GM18511 (cell line): ENCODE measurements at regions not wholly inside any gene's neighbourhood (a gene's known extent, or its start where the extent isn't known, plus 50 kb on each side); places are given as distances from the start of the nearest gene placed in this dataset.
"Not testable (repeated sequence)": the region's sequence is repeated elsewhere in the genome, so short reads cannot be mapped to it uniquely, and the experiment has no call there.

Source experiments
- ATAC-seq: cut with Tn5 transposase; IDR thresholded peaks from one replicate; pipeline ENCODE4 v1.9.1; 2021; ENCODE audit warnings: mild to moderate bottlenecking, moderate library complexity; ENCODE audit not compliant: unreplicated experiment

DNA sequence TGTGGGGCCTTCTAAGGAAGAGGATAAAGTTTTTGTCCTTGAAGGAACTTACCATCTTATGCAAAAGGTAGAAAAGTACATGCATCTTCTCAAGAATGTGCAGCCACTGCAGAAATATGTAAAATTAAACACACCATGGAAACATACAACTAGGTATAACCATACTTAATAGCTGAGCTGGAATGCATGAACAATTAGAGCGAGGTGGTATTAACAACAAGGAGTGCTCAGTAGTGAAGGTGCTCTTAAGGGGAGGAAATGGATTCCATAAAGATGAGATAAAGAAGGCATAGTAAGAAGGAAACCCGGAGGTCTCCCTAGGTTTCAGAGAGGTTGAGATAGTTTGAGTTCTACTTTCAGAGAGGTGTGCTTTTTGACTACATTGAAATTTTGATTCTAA is 415.9 kb downstream of the NDFIP2 start:
- ATAC-seq, result no peak

DNA sequence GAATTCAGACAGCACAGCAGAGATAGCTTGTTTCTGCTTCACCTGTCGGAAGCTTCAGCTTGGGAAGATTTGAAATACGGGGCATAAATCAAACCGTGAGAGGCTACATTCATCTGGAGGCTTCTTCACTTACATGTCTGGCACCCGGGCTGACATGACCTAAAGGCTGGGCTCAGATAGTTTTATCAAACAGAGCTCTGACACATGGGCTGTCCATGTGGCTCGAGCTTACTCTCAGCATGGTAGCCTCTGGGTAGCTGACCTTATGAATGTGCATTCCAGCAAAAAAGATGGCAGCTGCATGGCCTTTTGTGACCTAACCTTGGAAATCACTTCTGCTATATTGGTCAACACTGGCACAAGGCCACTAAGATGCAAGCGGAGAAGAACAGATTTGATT is 414.5 kb downstream of the NDFIP2 start:
- no peak for ATAC-seq

DNA sequence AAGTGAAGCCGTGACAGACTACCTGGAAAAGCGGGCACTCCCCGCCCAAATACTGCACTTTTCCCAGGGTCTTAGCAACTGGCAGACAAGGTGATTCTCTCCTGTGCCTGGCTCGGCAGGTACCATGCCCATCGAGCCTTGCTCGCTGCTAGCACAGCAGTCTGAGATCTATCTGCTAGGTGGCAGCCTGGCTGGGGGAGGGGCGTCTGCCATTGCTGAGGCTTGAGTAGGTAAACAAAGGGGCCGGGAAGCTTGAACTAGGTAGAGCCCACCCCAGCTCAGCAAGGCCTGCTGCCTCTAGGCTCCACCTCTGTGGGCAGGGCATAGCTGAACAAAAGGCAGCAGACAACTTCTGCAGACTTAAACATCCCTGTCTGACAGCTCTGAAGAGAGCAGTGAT is 406.3 kb downstream of the NDFIP2 start:
- not testable (repeated sequence) for ATAC-seq

DNA sequence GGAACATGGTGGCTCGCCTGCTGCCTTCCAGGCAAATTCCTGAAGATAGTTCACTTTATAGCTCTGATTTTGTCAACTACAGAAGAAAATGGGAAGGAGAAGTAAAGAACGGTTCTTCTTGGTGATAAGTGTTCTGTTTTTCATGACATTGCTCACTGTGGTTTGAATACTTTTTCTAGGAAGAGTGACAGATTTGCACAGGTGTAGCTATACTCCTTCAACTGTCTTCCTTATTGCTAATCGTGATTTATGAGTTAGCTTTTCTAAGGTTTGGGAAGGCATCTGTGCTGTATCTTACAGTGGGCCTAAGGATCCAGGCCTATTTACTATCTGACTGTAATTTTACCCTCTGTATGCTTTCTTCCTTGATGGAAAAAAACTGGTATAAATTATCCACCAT is 405.6 kb downstream of the NDFIP2 start:
- ATAC-seq, result no peak

DNA sequence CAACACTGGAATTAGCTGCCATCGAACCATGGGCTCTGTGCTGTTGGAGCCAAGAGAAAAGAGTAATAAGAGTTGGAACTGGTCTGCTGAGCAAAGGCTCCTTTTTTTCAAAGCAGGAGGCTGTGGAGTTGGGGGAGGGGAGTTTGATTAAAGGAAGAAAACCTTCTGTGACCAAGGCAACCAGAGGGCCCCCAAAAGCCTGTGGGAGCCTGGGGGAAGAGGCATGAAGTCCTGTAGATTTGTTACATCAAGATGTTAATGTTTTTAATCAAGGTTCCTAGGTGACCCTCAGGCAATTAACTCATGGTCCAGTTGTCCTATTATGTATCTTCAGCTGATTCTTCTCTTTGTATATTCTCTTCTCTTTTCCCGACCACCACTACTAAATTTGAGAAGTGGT is 403.9 kb downstream of the NDFIP2 start:
- no peak for ATAC-seq

DNA sequence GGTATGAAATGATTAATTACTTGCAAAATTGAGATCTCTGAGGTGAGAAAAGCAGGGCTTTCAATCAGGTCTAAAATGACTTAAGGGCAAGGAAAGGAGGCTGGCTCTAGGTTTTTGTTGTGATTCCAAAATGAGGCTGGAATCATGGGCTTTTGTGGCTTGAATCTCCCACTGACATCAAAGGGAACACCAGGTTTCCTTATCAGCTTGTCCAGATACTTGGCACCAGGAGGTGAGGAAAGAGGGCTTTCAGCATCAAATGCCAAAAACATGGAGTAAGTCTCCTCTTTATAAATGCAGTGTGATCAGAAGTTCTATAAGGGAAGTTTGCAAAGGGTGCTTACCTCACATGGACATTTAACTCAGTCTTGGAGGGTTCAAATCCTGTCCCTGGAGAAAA is 402.3 kb downstream of the NDFIP2 start:
- ATAC-seq, result no peak

DNA sequence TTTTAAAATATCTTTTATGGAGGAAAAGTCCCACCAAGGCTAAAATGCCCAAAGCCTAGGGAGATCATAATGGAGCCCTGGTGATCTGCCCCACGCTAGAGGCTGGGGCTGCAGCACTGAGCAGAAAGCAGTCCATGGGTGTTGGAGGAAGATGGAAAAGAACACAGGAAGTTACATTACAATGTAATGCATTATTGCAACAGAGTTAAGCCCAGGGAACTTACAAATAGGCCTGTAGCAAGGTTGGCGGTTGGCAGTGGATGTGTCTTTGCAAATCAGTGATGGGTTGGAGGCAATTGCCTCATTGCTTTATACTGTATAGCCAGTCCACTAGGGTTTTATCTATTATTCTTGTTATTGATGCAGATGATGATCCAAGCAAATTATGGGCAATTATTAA is 399.9 kb downstream of the NDFIP2 start:
- ATAC-seq, result no peak

DNA sequence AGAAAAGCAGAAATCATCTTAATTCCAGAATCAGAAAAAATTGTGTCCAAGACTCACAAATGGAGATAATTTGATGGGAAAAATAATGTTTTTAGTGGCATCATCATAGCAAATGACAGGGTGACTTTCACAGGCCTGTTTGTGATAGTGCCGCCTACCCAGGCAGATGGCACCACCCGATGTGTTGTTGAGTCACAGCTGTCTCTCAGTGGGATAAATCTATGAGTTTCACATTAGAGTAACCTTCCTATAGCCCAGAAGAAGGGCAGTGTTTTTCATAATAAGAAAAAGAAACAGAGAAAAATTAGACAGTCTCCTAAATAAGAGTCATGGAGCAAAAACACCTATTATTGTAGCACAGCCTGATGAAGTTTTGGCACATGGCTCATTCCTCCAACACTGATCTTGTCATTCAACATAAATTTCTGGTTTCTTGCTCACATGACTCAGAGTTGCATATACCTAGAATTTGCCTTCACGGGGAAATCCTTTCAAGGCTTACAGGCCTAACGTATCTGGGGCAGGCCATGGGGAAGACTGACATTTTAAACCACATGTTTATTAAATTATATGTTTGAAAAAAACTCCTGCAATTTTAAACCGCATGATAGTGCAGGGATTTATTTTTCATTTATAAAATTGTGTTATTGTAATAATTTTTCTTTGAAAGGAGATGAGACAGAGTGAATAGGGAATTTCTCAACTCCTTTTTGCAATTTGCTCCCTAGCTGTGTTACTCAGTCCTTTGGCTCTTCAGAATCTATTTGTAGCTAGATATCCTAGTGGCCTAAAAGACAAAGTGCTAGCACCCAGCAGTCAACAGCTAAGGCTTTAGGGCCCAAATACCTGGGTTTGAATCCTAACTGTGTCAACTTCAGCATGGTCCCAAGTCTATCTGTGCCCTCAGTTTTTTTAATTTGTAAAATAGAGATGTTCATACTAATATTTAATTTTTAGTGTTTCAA is 393.7 kb downstream of the NDFIP2 start:
- ATAC-seq, result no peak

DNA sequence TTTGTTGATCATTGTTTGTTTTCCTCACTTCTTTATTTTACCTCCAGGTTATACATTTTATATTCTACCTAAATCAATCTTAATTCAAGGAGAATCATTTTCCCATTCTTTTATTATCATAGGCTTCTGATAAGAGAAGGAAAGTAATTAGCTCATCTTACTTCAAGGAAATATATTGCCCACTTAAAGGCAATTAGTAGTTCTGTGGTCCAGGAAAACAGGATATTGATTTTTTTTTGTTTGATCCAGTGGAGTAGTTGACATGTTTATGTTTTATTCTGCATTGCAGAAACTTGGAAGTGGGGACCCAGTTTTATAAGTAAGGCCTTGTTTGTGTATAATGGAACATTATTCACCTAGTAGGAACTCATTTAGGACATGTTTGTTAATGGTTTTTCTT is 390.6 kb downstream of the NDFIP2 start:
- ATAC-seq, result no peak

DNA sequence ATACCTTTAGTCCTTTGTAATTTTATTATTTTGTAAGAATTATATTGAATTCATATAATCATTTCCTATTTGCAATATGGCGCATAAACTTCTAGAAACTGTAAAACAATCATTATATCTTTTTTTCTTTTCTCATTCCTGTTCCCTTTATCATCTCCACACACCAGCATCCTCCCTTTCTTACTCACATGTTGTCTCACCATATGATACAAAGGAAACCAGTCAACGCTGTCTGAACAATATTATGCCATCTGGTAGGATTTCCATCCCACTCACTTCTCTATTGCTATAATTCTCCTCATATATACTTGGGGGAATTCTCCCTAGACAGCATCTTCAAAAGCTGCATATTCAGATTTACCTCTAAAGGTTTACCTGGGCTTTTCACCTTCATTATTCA is 389.8 kb downstream of the NDFIP2 start:
- no peak for ATAC-seq

DNA sequence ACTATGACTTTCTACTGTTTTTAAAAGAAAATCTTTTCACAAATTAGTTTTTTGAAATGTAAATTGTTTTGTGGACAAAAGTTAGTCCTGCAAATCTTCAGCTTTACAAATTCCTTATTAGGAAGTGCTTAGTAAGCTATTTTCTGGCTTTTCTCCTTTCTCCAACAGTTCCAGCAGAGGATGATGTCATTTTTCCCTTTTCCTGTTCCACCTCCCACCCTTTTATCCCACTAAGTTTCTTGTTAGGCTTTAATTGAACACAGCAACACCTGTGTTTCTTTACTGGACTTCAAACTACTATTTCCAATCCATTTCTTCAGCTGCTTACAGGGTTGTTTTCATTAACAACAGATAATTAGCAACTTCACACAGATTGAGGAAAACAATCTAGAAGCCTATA is 389.2 kb downstream of the NDFIP2 start:
- ATAC-seq, result no peak

DNA sequence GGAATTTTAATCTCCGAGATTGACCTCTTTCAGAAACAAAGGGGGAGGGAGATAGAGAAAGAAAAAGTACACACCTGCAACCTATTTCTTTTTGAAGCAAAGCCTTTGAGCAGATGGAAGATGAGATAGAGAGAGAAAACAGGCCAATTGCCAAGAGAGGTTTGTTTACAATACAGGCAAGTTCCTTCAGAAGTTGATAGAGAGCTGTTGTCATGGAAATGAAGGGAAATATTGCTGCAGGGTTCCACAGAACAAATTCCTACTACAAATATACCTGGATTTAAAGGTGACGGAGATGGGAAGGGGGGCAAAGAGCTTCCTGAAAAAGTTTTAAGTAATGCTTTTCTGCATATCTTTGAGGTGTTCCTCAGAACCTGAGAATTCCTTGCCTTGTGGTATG is 388.4 kb downstream of the NDFIP2 start:
- ATAC-seq, result no peak

DNA sequence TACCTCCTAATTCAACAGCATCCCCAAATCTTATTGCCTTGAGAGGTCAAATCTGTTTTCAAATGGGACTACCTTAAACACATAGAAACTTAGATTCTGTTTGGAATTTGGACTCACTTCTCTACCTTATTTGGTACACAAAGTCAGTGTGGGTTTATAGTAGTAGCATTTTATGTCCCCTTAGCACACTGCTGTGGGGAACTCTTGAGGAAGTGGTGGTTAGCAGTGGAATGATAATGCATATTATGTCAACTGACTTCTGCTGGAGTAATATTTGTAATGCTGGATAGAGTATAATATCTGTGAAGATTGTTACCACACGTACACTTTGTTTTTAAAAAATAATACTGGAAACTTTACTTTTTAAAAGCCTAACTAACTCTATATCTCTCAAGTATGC is 386.3 kb downstream of the NDFIP2 start:
- no peak for ATAC-seq

DNA sequence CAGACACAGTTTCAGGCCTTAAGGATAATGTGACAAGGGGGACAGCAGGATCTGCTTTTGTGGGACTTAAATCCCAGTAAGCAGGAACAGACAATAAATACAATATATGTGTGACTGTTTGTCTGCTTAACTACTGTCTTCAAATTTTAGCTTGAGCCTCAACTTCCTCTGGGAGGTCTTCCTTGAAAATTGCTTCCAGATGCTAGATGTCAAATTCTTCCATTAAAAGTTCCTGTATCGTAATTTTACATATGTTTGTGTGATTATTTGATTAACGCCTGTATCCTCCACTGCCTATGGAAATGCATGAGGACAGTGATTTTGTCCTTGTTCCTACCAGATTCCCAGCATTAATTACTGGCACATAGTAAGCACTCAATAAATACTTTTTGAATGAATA is 385.5 kb downstream of the NDFIP2 start:
- no peak for ATAC-seq

DNA sequence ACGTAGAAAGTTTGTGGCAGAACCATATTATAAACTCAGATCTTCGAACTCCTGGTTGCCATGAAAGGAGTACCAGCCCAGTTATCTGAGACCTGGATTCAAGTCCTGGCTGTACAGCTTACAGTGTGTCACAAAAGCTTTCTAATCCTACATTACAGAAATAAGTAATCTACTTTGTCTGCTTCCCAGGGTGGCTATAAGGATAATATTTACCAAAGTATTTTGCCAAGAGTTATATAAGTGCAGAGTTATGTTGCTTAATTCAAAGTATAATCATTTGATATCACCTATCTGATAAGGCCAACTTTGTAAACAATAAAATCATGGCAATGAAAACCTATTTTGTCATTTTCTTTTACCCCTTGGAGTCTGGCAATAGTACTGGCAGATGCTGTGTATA is 381.6 kb downstream of the NDFIP2 start:
- no peak for ATAC-seq

DNA sequence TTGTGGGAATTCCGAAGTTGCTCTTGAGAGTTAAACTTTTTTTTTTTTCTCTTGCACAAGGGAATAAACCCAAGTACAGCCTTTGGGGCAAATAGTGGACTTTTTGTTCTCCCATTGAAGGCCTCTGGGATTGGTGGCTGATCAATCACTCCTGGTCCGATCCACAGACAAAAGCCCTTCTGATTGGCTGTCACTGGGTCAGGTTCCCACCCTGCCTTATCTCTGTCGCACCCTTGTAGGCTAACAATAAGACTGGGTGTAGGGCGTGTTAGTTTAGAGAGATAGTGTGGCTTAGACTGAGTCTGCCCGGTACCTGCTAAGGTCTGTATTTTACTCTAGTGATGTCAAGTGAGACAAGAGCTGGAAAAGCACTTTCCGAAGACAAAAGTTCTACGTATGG is 380.8 kb downstream of the NDFIP2 start:
- ATAC-seq, result no peak

DNA sequence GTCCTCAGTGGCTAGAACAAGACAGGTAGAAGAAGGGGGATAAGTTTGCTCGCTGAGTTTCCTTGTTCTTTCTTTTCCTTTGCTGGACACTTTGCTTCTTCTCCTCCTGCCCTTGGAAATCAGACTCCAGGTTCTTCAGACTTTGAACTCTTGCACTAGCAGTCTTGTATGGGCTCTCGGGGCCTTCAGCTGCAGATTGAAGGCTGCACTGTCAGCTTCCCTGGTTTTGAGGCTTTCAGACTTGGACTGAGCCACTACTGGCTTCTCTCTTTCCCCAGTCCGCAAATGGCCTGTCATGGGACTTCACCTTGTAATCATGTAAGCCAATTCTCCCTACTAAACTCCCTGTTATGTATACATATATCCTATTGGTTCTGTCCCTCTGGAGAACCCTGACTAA is 379.8 kb downstream of the NDFIP2 start:
- ATAC-seq, result no peak

DNA sequence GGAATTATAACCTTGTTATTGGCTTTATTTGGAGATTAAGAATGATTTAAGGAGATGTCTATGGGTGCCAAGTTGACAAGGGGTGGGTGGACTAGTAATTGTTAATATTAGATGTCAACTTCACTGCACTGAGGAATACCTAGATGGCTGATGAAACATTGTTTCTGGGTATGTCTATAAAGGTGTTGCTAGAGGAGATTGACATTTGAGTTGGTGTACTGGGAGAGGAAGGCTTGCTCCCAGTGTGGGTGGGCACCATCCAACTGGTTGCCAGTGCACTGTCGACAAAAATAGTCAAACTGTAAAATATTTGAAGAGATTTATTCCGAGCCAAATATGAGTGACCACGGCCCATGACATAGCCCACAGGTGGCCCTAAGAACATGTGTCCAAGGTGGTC is 378.8 kb downstream of the NDFIP2 start:
- ATAC-seq, result no peak

DNA sequence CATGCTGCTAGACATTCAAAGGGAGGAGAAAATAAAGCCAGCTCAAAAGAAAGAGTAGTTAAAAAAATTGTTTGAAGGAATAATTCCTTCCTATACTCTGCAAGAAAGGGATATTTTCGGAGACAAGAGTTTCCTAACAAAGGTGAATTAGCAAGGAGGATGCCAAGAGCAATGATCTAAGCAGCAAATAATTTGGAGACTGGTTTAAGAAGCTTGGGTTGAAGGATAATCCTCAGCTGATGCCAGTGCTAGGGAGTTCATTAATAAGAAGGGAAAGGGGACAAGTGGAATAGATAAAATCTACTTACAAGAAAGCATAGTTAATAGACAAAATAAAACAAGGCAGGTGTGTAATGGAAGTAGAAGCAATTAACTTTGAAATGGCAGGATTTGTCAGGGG is 372.3 kb downstream of the NDFIP2 start:
- no peak for ATAC-seq

DNA sequence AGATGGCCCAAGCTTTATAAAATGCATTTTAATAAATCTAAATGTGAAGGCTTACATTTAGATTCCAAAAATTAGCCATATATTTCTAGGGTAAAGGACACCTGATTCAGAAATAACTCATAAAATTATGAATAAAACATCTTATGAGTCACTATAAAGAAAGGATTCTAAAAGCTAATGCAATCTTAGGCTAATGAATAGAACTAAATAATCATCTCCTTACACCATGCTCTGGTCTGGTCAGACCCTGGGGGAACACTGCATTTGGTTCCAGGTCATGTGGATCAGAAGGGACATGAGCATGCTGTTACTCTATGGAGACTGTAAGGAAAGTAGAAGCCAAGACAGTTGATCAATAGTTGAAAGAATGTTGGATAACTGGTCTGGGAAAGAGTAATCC is 370.4 kb downstream of the NDFIP2 start:
- no peak for ATAC-seq

DNA sequence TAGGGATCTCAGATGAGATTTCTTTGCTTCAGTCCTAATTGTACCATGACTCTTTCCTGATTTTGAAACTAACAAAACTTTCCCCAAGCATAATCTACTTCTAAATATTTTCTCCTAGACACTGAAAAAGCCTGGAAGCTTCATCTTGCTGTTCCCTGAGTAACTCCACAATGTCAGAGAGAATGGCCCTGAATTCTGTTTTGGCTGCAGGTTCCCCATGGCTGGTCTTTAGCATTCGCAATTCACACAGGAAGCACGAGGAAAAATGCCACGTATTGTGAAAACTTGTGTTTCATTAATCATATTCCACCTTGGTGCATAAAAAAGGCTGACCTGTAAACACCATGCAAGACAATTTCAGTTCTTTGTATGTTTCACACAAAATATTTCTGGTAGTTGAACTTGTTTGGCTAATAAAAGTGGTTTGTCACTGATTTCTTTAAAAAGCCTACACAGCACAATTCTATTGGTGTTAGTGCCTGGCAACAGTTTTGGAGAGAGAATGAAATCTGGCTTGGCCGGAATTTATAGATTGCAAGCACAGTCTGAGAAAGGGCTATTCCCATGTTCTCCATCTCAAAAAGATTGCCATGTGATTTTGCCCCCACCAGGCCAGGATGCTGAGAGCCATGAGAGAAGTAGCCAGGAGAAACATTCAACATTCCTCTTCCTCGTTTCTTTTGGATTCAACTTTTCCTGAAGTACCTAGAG is 367.1 kb downstream of the NDFIP2 start:
- ATAC-seq, result no peak

DNA sequence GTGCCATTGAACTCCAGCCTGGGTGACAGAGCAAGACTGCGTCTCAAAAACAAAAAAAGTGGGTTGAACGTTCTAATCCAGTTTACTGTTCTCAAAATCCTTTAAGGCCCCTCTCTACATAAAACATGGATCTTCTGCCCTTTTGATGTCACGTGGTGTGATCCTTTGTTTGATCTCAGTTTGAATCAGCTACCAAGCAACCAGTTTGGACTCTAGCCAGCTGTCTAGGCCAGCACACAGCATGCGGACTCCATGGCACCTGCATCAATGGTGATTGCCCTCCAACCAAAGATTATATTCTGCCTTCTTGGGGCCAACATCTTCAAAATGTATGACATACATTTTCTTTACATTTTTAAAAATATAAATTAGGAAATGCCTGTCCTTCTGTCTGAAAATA is 365.4 kb downstream of the NDFIP2 start:
- no peak for ATAC-seq
